NCI-H1105 treated with DMSO at 0.1 percent for 48 hours (cell line): ENCODE measurements at regions not wholly inside any gene's neighbourhood (a gene's known extent, or its start where the extent isn't known, plus 50 kb on each side); places are given as distances from the start of the nearest gene placed in this dataset.
A peak's percentile ranks its signal among the peaks of the same experiment; 100 is the strongest.

Source experiments
- DNase-seq: peaks from one replicate; lab custom pipeline; 2025; lab: John Stamatoyannopoulos, UW

- DNase-seq, result peak; percentile 15
These were observed 109.1 kb downstream of the LMO4 start for GRCh38 chr1:87437663-87438295.

DNA sequence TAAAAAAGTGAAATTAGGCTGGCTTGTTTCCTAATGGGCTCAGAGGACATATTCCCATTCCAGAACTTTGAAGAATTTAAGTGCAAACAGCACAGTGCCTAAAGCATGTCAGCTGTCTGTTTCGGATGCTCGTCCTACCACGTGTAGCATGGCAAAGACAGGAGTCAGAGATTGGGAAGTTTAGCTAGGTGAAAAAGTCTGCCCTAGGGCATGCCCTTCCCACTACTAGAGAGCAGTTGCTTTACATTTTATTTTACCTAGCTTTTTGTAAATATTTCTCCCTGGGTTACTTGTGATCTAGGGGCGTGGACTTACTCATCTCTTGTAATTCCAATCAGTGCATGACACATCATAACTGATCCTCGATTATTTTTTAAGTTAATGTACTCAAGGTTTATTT is 111.1 kb downstream of the LMO4 start:
- DNase-seq, result no peak

DNA sequence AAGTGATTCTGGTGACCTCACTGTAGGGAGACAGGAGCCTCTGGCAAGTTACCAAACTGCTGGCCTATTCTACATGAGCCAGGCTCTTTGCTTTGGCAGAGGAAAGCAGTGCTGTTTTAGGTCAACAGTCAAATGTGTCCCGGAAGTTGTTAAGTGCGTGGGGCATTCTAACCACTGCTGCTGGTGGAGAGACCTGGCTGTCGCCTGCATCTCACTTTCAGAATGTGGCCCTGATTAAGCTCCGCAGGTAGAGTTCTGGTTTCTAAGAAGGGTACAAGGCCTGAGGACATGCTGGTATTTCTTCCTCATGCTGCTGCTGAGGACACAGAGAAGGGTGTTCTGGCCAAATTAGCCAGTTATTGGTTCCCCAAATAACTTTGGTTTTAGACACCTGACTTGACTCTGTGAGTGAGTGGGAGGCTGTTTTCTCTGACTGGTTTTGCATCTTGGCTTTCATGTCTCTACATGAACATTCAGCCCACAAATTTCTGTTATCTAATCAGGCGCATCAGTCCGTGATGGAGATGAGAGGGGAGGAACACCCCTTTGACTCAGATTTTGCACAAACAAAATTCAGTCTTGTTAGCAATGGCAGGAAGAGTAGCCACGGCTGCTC is 120.8 kb downstream of the LMO4 start:
- peak; percentile 39 for DNase-seq

DNA sequence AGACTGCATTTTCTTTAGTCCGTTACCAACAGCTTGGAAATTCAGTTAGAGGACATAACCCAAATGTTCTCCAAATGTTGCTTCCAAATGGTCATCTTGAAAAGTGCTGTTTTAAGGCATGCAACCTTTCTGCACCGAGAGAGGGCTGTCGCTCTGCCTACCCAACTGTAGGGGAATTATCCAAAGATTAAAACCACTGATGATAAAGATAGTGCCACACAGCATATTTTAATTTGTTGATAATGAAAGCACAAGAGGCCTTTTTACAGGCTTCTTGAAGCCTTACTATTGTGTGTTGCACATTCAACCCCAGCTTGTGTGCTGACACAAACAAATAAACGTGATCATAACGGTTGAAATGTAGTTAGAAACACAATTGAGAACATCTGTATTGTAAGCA is 121.5 kb downstream of the LMO4 start:
- DNase-seq, result no peak

DNA sequence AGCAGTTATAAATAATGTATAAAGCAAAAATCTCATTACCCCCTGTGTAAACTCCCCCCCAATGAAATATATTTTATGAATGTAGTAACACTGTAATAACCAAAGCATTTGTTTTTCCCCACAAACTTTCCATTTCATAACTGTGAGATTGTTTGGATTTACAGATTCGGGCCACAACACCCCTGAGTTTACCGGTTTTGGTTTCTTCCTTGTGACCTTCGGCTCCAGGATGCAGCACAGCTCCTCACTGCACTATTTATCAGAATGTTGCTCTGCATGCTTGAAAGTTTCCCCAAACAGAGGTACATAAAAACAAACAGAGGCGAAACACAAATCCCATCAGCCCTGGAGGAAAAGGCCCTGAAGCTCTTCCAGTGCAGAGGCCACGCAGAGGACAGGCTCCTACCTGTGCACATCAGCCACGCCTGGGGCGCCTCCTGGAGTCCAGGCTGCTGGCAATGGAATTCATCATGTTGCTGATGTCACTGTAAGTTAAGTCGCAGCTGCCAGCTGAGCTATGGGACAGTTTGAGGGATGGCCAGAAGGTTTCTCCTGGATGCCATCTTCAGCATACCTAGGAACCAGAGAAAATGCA is 122.0 kb downstream of the LMO4 start:
- DNase-seq, result no peak

DNA sequence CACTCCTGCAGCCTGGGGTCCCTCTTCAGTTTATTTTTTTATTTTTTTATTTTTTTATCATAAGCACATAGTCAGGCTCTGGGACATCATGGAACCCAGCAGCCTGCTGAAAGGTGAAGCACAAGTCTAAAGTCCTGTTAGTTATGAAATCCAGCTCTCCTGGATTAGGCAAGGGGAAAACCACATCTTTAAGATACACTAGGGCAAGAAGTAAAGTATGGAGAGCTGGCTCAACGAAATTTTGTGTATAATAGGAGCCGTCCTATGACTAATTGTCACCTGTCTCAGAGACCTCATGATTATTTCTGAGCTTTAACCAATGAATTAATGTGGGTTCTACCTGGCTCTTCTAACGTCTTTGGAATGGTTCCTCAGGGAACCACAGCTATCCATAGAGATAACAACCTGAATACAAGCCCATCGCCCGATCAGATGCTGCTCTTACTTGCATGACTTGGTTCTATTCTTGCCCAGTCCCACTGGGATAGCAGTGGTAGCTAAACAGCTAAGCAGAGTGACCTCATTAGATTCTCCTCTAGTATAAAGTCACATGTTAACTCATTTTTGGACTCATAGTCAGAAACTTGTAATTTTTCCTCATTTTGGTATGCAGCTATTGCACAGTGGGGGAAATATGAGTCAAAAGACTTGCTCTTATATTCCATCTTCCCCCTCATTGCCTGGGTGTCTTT is 122.7 kb downstream of the LMO4 start:
- DNase-seq, result no peak

DNA sequence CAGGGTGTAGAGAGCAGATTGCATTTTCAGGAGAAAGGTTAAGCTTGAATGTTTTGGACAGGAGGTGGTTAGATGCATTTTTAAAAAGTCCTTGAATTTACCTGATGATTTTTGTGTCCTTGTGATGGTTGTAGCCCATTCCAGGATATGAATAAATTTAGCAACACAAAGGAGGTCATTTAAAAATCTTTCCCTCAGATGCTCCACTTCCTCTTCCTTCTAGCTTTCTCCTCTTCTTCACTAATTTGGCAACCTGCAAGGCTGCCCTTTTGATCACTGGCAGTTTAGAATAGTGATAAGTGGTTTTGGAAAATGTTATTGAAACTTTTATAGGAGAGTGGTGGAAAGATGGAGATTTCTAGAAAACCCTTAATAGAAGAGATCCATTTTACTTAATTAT is 124.0 kb downstream of the LMO4 start:
- DNase-seq, result no peak

- no peak for DNase-seq
These were observed 128.7 kb downstream of the LMO4 start for GRCh38 chr1:87457408-87457807.

GRCh38 chr1:87462894-87463293 is 134.2 kb downstream of the LMO4 start:
- no peak for DNase-seq

DNA sequence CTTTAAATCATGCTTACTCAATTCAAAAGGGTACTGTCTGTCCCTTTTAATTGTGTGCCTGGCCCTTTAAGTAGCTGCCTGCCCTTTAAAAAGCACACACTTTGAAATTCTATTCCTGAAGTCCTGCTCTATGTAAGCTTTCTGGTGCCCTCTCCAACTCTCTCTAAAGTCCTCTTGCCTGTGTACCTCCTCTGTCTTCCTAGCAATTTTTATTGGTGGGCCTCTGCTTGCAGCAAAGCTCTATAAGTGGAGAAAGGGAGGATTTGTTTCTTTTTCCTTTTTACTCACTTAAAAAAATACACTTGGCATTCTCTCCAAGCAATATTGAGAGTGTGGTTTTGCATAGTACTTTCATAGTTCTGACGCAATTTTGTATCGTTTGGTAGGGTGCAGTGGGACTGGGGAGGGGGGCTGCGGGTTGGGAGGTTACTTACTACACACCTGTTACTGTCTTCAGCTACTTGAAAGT is 135.4 kb downstream of the LMO4 start:
- DNase-seq, result no peak

- DNase-seq, result no peak
These were observed 137.9 kb downstream of the LMO4 start for GRCh38 chr1:87466621-87467020.

- DNase-seq, result no peak
These were observed 144.0 kb downstream of the LMO4 start for GRCh38 chr1:87472716-87473115.

- DNase-seq, result no peak
These were observed 144.6 kb downstream of the LMO4 start for GRCh38 chr1:87473203-87473661.

DNA sequence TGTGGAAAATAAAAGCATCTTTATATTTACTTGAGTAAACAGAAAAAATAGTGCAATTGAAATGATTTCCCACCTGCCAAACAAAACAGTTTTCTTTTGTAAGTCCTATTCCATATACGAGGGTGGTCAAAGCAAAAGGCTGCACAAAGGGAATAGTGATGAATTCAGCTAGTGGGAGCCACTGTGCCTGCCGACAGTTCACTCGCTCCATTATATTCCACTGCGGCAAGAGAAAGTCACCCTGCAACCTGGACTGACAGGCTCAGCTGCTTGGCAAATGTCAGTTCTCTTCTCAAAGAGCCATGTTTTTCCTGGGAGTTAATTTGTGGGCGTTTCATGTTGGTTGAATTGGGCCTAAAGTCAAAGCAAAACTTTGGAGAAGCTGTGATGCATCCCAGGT is 145.4 kb downstream of the LMO4 start:
- DNase-seq, result no peak

- no peak for DNase-seq
These were observed 149.6 kb downstream of the LMO4 start for GRCh38 chr1:87478231-87478630.

DNA sequence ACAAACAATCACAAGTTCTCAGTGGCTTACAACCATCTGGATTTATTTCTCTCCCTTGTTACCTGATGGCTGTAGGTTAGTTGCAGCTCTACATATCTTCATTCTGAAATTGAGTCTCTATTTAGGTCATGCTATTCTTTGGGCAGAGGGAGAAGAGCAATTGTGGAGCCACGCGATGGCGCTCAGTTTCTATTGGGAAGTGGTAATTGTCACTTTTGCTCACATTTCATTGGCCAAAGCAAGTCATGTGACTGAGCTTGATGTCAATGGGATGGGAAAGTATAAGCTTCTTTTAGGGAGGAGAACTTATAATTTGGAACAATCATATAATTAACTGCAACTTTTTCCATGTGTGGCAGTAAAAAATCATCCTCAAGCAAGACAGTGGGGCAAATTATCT is 166.5 kb downstream of the LMO4 start:
- no peak for DNase-seq

GRCh38 chr1:87495870-87496269 is 167.2 kb downstream of the LMO4 start:
- no peak for DNase-seq

- DNase-seq, result no peak
These were observed 168.9 kb downstream of the LMO4 start for GRCh38 chr1:87497380-87498203.

DNA sequence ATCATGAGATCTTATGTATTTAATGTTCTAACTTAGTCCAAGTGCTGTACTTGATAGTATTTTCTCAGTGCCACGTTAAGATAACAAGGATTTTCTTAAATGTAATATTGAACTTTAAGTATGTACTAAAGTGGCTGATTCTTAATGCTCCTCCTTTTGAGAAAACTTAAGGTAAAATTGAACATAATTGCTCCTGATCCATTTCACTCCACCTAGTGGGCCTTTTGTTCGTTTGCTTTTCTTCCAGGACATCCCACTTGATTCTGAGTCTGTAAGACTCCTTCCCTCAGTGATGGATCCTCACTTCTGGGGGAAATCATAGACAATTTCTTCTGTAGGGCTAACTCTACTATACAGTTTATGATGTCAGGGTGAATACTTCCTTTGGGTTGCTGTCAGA is 173.1 kb downstream of the LMO4 start:
- DNase-seq, result no peak

- DNase-seq, result peak; percentile 80
These were observed 176.8 kb downstream of the LMO4 start for GRCh38 chr1:87505391-87505983.

DNA sequence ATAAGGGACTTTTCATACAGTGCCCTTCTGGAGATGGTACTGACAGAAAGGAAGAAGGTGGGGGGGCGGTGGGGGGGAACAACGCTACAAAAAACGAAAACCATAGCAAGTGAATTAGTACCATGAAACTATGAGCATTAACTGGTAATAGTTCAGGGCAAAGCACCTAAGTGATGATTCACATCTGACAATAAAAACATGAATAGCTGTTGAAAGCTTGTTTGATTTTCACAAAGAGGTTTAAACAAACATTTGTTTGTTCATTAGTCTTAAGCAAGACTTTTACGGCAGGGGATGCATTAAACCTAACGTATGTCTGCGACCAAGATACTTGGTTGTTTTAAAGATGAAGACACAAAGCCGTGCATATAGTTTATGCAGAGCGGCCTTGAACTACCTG is 177.5 kb downstream of the LMO4 start:
- DNase-seq, result peak; percentile 39
